GM18502 (cell line): ENCODE measurements at regions not wholly inside any gene's neighbourhood (a gene's known extent, or its start where the extent isn't known, plus 50 kb on each side); places are given as distances from the start of the nearest gene placed in this dataset.

Experiments
- ATAC-seq: cut with Tn5 transposase; IDR thresholded peaks from one replicate; pipeline ENCODE4 v1.9.1; 2021; ENCODE audit warnings: mild to moderate bottlenecking; ENCODE audit not compliant: unreplicated experiment, poor library complexity

DNA sequence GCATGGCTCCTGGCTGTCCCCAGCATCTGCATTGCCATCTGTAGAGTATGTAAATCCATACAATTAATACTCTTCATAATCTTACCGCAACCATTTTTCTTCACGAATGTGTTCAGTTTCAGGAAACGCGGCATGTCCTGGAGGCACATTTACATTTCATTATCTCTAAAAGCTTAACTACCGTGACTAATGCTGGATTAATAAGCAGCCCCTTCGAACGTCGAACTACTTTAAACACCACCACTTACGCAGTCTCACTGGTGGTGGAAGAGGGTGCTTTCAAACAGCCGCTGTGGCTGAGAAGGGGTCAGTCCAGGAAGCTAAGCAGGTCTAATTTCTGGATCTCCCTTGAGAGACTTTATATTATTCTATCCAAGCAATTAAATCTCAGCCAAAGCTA, 85.6 kb downstream of the C5orf15 start:
- no peak for ATAC-seq

DNA sequence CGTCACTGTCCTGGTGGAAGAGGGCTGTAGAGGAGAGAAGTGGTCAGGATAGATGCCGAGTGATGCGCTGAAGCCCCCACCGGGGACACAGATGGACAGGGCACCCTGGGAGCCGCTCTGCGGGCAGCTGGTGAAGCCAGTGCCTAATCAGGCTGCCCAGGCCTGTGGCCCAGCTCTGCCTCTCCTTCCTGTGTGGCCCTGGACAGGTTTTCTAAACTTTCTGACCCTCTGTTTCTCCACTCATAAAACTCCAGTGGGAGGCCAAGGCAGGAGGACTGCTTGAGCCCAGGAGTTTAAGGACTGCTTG, 86.1 kb downstream of the C5orf15 start:
- no peak for ATAC-seq

DNA sequence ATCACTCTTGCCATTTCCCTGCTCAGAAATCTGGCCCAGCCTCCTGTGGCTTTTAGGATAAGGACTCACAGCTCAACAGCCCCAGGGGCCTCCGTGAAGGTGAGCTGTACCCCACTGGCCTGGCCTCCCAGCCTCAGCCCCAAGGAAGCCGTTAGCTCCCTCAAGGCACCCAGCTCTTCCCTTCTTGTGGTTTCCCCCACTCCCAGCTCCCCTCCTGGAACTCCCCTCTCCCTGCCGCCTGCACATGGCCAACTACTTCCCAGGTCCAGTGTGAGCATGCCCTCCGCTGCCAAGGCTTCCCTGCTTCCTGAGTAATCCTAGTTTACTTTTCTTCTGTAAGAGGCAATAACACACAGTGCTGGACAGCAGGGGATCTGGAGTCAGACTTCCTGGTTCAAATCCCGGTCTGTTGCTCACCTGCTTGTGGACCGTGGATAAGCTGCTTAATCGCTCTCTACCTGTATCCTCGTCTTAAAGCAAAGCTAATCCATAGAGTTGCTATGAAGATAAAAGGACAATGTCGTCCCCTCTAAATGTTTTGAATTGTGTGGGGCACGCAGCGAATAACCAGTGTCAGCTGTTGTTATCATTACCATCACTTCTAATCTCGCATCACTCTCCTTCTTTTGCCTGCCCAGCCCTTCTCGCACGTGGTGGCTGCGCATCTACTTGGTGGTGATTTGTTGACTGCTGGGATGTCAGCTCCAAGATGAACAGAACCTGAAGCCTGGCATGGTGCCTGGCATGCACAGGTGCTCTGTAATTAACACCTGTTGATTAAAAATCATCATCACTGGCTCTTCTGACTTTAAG, 86.6 kb downstream of the C5orf15 start:
- no peak for ATAC-seq

DNA sequence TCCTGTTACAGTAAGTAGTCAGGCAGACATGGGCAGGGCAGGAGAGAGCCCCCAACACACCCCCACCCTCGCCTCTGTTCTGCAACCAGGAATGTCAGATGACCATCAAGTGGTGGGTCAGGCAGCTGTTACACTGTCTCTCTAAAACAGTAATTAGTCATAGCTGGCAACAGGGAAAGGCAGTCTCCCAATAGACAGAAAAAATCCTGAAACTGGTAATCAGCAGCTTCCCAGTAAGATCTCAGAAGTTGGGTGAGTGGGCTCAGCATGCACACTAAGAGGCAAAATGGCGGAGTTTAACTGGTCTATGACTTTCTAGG, 90.2 kb downstream of the C5orf15 start:
- ATAC-seq, result no peak

DNA sequence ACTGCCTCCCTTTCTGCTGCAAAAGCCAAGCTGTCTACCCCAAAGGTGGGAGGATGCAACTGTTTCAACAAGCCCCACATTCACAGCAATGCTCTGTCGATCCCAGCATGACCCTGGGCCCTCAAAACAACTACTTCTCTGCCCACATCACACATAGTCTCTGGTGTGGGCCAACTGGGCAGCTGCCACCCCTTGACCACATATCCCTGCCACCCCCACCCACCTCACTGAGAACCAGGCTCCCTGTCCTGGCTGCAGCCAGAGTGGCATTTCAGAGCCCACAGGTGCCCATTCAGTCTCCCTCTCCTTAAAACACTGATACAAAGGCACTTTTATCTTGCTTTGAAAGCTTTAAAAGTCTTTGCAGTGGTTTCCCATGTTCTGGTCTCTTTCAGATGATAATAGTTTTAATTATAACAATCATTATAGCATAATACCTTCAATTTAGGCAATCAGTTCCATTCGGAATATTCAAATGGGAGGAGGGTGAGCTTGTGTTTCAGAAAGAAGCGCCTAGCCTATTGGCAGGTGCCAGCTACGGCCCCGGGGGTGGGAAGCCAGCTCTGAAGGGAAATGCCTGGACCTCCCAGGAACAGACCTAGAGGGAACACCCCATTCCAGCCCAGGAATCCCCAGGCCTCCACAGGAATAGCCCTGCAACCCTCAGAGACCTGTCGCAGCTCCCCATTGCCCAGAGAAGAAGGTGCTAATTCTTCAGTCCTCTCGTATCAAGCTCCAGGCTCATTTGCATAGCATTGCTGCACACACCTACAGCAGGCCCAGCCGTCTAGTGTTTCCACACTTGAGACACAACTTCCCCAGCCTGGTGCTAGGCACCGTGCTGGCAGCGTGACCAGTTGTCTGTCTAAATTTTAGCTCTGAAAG, 90.8 kb downstream of the C5orf15 start:
- no peak for ATAC-seq

DNA sequence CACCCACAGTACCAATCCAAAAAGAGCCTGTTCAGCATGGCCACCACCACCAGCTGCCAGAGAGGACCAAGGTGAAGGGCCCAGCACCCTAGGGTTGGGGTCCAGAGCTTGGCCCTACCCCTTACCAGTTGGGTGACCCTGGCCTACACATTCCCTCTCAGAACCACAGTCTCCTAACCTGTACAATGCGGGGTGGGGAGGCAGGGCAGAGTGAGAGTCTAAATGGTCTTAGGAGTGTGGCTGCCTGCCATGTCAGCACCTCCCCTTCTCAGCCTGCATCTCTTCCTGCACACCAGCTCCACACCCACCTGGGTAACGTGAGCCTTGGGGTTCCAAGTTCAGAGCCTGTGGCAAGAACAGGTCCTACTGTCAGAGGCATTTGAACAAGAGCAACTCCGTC, 92.2 kb downstream of the C5orf15 start:
- ATAC-seq, result no peak

DNA sequence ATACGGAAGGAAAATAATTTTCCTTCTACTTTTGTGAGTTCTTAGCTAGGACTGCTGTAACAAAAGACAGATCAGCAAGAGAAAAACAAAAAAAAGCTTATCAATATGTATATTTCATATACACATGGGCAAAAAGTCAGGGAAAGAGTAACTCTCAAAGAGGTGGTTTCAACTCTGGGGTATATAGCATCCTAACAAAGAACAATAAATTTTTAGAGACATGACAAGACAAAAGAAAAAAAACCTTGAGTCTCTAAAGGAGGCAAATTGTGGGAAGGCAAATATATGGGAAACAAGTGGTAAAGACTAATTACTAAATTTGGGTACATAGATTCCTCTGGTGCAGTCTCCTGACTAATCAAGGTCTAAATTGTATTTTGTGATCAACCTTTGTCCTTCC, 93.2 kb downstream of the C5orf15 start:
- no peak for ATAC-seq

DNA sequence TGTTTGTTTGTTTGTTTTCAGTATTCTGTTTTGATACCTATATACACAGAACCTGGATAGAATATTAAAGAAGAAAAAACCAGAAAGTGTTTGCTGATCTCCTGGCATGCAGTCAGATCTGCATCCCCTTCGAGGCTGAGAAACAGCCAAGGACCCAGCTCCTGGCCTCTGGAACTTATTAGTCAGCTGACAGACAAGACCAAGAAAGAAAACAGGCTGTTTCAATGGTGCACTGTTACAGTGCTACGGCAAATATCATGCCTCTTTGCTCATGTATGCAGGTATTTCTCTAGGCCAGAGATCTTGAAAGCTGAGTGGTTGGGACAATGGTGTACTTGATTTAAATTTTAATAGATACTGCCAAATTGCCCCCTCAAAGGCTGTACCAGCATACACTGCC, 95.0 kb downstream of the C5orf15 start:
- no peak for ATAC-seq

DNA sequence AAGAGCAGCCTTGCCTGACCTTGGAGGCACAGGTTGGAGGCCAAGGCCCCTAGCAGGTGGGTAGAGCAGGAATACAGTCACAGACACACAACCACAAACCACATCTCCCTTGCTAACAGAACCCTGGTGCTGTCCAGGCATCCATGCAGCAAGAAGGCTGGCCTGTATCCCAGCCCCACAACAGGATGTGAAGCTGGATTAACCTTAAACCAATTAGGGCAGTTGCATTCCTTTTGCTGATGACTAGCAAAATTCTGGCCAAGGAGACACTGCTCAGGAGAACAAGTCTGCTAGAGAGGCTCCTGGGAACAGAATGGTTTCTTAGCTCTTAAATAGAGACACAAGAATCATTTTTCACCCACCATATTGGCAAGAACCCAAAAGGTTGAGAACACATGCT, 97.8 kb downstream of the C5orf15 start:
- no peak for ATAC-seq

DNA sequence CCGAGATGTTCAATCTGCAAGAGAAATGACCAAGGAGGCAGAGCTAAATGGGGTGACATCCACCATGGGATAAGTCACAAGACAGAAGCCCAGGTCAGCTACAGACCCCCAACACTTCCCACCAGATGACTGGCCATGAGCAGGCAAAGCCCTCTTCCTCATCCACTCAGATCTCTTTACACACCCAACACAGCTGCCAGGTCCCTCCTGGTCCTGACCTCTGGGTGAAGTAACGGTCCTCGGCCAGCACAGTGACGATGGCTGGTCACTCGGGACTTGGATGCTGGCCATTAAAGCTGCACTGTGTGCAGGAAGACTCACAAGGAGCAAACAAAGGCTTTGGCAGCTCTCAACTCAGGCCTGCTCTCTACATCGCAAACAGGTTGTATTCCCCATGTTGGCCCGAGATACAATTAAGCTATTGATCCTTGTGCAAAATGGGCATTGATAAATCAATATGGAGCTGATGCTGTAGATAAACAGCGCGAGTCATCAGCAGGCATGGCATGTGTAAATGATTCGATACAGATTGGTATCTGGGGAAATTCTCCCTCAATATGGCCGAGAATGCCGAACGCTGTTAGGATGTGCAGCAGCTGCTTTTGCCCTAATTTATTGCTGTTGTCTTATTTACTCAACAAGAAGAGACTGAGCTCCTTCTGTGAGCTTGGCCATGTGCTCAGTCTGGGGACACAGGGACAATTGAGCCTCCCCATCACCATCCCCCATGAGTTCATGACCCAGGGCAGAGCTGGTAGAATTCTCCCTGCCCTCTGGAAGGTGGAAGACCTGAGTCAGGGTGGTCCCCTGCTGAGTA, 98.7 kb downstream of the C5orf15 start:
- ATAC-seq, result no peak

DNA sequence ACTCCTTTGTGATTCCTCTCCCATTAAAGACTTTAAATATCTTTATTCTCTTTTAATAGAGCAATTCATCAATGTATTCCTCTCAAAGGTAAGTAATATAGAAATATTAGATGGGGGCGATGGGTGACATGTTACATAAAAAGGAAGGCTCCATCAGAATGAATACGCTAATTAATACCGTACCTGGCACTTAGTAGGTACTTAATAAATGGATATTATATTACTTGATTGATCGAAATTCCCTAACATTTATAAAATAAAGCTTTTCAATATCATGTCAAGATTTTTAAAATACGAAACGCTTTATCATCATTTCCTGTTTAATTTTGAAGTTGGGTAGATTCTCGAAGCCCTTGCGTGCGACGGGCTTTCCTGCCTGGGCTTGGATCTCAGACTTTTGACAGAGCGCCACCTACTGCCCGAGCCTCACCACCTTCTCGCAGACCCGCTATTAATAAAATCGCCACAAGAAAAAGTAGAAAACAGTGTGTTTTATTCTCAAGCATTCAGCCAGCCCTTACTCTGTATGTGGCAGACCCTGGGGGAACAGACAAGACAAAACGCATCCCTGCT, 99.4 kb downstream of the C5orf15 start:
- ATAC-seq, result no peak

DNA sequence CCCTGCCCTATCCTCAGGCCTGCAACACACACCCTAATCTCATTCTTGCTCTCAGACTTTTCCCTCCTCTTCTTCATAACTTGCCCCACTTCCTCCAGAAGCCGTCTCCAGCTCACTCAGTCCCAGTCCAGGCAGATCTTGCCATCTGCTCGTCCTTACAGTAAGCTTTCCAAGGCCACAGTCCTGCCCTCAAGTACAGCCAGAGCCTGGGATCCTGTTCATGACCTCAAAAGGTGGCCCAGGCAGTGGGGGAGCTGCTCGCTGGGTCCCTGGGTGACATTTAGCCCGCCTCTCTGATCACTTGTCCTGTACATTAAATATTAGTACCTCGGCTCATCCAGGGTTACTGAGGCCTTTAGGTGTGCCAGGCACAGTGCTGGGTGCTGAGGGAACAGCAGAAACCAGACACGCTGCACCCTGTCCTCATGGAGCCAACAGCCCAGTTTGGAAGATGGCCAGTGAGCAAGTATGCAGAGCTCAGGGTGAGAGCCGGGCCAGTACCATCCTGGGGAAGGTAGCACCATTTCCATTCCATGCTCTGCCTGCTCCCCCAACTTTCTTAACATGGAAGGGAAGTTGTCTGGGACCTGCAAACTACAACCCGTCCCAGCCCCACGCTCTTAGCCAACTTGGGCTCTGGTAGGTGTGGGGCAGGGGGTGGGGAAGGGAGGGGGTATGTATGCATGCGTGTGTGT, 100.4 kb downstream of the C5orf15 start:
- no peak for ATAC-seq

DNA sequence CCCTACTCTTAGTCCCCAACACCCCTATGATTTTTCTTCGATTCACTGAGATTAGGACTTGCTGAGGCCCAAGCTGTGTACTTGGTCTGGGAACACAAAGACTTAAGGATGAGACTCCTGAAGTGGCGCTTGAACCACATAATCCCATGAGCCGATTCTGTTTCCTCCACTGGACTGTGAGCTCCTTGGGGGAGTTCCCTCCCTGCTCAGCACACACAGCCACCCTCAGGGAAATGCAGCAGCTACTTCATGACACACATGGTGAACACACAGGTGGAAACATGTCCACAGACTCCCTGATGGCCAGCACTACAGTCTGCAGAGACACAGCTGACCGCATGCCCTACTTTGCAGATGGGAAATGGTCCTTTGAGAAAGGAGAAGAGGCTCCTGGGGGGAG, 101.1 kb downstream of the C5orf15 start:
- no peak for ATAC-seq

DNA sequence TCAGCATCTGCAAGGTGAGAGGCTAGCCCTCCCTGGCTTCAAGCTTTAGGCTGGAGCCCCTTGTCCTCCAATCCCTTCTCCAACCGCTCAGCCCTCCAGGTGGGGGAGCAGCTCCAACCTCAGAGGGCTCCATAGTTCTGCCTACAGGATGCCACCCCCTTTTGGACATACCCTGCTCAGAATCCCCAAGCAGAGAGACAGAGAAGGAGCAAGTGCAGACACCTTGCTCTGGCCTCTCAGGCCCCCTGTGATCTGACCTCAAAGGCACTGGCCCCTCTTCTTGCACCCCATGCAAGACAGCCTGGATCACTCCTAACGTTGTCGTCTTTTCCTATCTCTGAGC, 101.6 kb downstream of the C5orf15 start:
- no peak for ATAC-seq

DNA sequence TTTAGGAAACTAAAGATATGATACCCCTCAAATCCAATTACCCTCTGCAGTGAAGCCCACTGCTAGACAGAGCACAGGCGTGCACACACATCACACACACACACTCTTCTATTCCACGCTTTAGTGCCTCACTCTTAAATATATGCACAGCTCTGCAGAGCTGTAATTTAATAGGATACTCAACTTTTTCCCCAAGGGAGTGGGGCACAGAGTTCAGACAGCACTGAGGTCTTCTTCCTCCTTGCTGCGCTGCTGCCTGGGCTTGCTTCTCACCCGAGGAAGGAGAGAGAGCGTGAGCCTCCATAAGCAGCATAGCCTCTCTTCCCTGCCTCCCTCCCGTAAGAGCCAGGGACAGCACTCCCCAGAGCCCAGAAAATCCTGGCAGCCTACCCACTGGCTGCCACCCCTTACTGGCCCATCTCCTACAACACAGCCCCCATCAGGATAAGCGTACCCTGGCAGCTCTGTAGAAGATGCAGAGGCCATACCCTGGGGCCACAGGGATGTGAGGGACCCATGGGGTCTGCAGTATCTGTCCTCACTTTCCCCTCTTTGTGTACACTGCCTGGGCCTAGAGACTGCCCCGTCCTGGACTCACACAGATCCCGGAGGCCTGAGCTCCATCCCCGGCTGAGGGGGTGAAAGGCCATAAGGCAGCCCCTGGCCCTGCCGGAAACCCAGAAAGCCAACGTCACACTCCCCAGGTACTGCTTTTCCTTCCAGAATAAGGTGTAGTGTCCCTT, 102.1 kb downstream of the C5orf15 start:
- ATAC-seq, result no peak

DNA sequence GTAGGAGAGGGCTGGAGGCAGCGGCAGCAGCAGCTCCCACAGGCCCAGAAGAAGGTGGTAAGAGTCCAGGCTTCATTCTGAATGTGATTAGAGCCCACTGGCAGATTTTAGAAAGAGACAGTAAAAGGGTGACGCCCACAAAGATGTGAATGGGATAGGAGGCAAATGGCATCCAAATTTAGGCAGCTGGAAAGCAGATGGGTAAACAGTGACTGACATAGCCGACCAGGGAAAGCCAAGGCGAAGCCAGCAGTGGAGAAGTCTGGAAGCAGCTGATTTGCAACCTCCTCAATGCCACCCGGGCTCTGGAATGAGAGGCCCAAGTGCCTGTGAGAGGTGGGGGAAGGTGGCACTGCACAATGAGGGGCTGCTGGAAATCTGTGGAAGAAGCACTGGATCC, 103.3 kb downstream of the C5orf15 start:
- no peak for ATAC-seq

DNA sequence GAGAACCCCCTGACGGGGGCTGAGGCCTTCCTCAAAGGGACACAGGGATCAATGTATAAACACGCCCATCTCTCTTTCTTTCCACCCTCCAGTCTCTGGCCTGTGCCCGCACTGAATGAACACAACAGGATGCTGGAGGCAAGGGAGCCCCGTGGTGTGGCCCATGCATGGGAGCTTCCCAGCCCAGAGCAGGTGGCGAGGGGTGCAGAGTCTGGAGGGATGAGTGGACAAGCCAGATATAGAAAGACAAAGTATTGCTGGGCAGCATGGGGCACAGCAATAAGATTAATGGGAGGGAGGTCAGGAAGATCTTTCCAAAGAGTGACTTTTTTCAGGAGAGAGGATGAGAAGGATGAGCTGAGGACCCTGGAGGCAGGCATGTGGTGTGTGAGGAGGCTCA, 103.7 kb downstream of the C5orf15 start:
- no peak for ATAC-seq

DNA sequence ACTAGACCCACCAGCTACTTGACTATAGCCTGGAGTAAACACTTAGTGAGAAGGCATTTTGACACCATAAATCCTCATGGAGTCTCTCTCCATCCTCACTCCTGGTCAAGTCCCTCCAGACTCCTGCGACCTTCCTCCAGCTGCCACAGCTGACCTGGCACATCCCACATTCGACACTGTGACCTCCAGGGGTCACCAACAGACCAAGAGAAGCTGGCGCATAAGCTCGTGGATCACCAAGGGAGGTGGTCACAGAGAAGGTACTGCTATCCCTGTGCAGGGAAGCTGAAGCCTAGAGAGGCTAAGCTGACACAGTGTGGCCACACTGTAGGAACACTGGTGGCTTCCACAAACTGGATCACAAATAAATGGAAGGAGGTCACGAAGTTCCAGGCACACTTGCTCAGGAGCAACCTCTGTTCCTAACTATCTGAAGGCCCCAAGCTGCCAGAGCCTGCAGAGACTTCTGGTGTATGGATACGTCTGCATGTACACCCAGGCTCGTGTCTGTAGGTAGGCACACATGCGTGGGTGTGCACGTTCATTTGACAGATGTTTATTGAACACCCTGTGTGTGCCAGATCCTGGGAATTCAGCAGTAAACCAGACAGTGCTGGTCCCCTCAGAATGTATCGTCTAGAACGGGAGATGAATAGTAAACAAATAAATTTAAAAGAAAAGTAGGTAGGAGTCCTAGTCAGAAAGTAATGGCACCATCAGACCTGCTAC, 104.4 kb downstream of the C5orf15 start:
- no peak for ATAC-seq

DNA sequence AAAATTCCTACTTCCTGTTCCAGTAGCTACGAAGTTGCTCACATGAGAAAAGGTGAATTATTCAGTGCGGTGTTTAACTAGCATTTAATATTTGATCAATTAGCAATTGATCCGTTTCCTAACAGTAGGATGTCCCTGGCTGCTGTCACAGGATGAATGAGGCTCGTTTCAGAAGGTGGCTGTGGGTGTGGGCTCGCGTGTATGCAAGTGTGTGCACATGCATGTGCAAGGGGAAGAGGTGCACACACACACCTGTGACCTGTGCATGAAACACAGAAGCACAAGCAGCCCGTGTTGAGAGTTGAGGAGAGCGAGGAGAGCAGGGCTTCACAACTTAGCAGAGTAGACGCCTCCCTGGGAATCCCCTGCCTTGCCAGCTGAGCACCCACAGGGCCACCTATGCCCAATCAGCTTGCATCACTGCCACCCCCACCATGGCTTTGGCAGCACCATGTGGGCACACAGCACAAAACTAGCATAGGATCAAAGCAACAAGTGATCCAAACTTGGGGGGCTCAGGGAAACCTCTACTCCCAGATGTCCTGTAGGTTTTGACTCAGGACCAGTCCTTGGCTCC, 107.2 kb downstream of the C5orf15 start:
- ATAC-seq, result no peak
